ENCODE measurements at regions not wholly inside any gene's neighbourhood (a gene's known extent, or its start where the extent isn't known, plus 50 kb on each side); places are given as distances from the start of the nearest gene placed in this dataset.

DNA sequence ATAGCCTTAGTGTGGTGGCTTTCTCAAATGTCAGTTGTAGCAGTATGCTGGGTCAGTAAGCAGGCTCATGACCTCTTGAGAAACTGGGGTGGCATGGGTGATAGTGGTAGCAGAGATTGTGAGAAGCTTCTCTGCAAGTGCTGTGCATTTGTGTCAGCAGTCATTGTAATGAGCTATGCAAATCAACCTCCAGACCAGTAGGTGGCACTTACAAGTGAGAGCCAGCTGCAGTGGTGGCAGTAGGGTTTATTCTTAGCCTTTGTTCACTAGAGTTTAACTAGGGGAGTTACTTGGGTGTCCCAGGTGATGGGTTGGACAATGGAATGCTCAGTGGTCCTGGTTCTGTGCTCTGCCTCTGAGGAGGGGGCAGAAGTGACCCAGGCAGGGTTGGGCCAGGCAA is 818.7 kb downstream of the PCDH7 start:
- CTCF ChIA-PET (ENCODE audit: partially characterized antibody): interaction anchor here (0.8 to 1.1 kb wide), 3 partner anchors 21 to 582 kb away, joined by 3 to 4 read pairs (median 3); no protein-coding TSS in a partner anchor
- FAIRE-seq: no peak
- TF ChIP-seq SP4 (IDR thresholded peaks at IDR 0.05; ENCODE audit: low read length) (no peak), SIRT6 (IDR thresholded peaks at IDR 0.05; ENCODE audit: low read length) (no peak), ATF3 (IDR thresholded peaks at IDR 0.05; ENCODE audit: insufficient read depth, low read depth, low read length) (no peak), KDM1A (IDR thresholded peaks at IDR 0.05; ENCODE audit: borderline replicate concordance, low read length) (no peak), BACH1 (IDR thresholded peaks at IDR 0.05; ENCODE audit: low read length) (no peak), MAX (IDR thresholded peaks at IDR 0.05) (no peak), CTCF (IDR thresholded peaks at IDR 0.05; ENCODE audit: control extremely low read depth in 1 of 3, insufficient read depth in 1 of 3, low read depth in 1 of 3, low read length in 3 of 3) (peak in 1 of 3 experiments; percentile 41; a peak in 1 of 4 replicates), SUZ12 (IDR thresholded peaks at IDR 0.05; ENCODE audit: low read length) (no peak), RAD21 (IDR thresholded peaks at IDR 0.05 in 1 of 2, conservative IDR thresholded peaks at IDR 0.05 in 1 of 2; ENCODE audit: low read depth in 2 of 2, low read length in 2 of 2) (peak; percentile 15 to 40; a peak in 3 of 4 replicates), FOSL1 (IDR thresholded peaks at IDR 0.05; ENCODE audit: insufficient read depth, low read depth, low read length) (no peak), CEBPB (IDR thresholded peaks at IDR 0.05; ENCODE audit: low read depth, low read length) (no peak), SP2 (IDR thresholded peaks at IDR 0.05; ENCODE audit: low read length) (no peak)

More for the DNA sequence above, 818.7 kb downstream of the PCDH7 start:
- H2BK5ac ChIP-seq (ENCODE audit: low read depth, low read length): no peak overlapping the region
- no peak for DNase-seq (ENCODE audit: low read depth in 1 of 2, low spot score in 2 of 2)
- H3K27ac ChIP-seq (ENCODE audit: low read depth, low read length): no peak overlapping the region
- no peaks in the 10 kb centered on the region for H3K9me3 ChIP-seq (ENCODE audit: insufficient read depth in 2 of 2, low read depth in 1 of 2, low read length in 1 of 2)
- H3K9ac ChIP-seq (replicated peaks in 1 of 4; ENCODE audit: extremely low read depth in 1 of 4, low read depth in 3 of 4, low read length in 3 of 4): no peak overlapping the region
- H3K36me3 ChIP-seq (ENCODE audit: control insufficient read depth in 2 of 4, insufficient read depth in 4 of 4, low read length in 3 of 4): no peaks in the 10 kb centered on the region
- no peak overlapping the region for H2BK12ac ChIP-seq (ENCODE audit: low read depth, low read length)
- H3K4me3 ChIP-seq (ENCODE audit: extremely low read depth in 1 of 4, insufficient read depth in 2 of 4, low read depth in 3 of 4, low read length in 4 of 4): no peak overlapping the region; a peak in 1 of 8 replicates
- no peak overlapping the region for H3K14ac ChIP-seq (ENCODE audit: insufficient read length)
- H3K79me1 ChIP-seq (ENCODE audit: low read depth, low read length): no peaks in the 10 kb centered on the region
- peaks cover 0 to 2% (median 0%) of the 10 kb centered on the region in 4 experiments; a peak in 1 of 7 replicates for H3K4me1 ChIP-seq (replicated peaks in 1 of 4; ENCODE audit: control insufficient read depth in 3 of 4, insufficient read depth in 4 of 4, low read length in 3 of 4)
- H3K56ac ChIP-seq (replicated peaks; ENCODE audit: insufficient read length, low read depth, low read length): no peak overlapping the region
- no peaks in the 10 kb centered on the region; the same call in 1 of the 2 replicates for H3K23me2 ChIP-seq (ENCODE audit: low read depth, low read length)
- no peak overlapping the region for H2BK120ac ChIP-seq (replicated peaks; ENCODE audit: low read depth, low read length)
- H4K8ac ChIP-seq (ENCODE audit: extremely low read depth, insufficient read depth, low read length): no peak overlapping the region; the same call in 1 of the 2 replicates
- no peaks in the 10 kb centered on the region for H3K27me3 ChIP-seq (replicated peaks in 1 of 4; ENCODE audit: control insufficient read depth in 3 of 4, extremely low read depth in 1 of 4, insufficient read depth in 3 of 4, low read length in 3 of 4)
- no peak overlapping the region for H3K4ac ChIP-seq (replicated peaks; ENCODE audit: insufficient read length, low read depth, low read length)
- H4K5ac ChIP-seq (ENCODE audit: insufficient read length, low read depth, low read length): no peak overlapping the region
- H2BK20ac ChIP-seq (ENCODE audit: low read length): no peak overlapping the region
- no peak overlapping the region for H3K23ac ChIP-seq (ENCODE audit: insufficient read length)
- no peak overlapping the region for H4K91ac ChIP-seq (replicated peaks; ENCODE audit: insufficient read length, low read length)
- no peak overlapping the region for H3K4me2 ChIP-seq (ENCODE audit: insufficient read depth in 1 of 2, low read depth in 2 of 2, low read length in 2 of 2)
- no peaks in the 10 kb centered on the region for H4K20me1 ChIP-seq (replicated peaks in 1 of 2; ENCODE audit: control insufficient read depth in 1 of 2, insufficient read depth in 2 of 2, low read length in 2 of 2)
- POLR2A ChIA-PET (ENCODE audit: partially characterized antibody): no interaction called here
- H2BK15ac ChIP-seq (ENCODE audit: low read length): 0 out of 2 replicates have a peak overlapping the region, but pooled peaks have one; percentile 46
- no peak overlapping the region for H2AK5ac ChIP-seq (ENCODE audit: low read depth, low read length)
- H3K18ac ChIP-seq (ENCODE audit: extremely low read depth, low read length): no peak overlapping the region
- H2AFZ ChIP-seq (ENCODE audit: low read length): peak overlapping the region; percentile 84
- no peaks in the 10 kb centered on the region for H3K79me2 ChIP-seq (ENCODE audit: control insufficient read depth in 1 of 2, insufficient read depth in 2 of 2, low read length in 2 of 2)
